ENCODE measurements at regions not wholly inside any gene's neighbourhood (a gene's known extent, or its start where the extent isn't known, plus 50 kb on each side); places are given as distances from the start of the nearest gene placed in this dataset.

- TF ChIP-seq MNT (conservative IDR thresholded peaks at IDR 0.05) (no peak), ZNF263 (CRISPR knock-in tag; IDR thresholded peaks at IDR 0.05; ENCODE audit: borderline replicate concordance) (no peak), TGIF2 (CRISPR knock-in tag; IDR thresholded peaks at IDR 0.05) (no peak), TCF7L2 (IDR thresholded peaks at IDR 0.05; ENCODE audit: low read depth, low read length) (no peak), MCM5 (IDR thresholded peaks at IDR 0.05; ENCODE audit: low read depth) (no peak), U2AF1 (optimal IDR thresholded peaks at IDR 0.05; ENCODE audit: low read depth, low read length) (no peak), HNRNPK (IDR thresholded peaks at IDR 0.05; ENCODE audit: low read depth, low read length, poor library complexity, severe bottlenecking) (no peak), ZNF76 (CRISPR knock-in tag; IDR thresholded peaks at IDR 0.05; ENCODE audit: borderline replicate concordance) (no peak), MLX (CRISPR knock-in tag; conservative IDR thresholded peaks at IDR 0.05) (no peak), HMG20A (CRISPR knock-in tag; conservative IDR thresholded peaks at IDR 0.05) (no peak), PBX2 (CRISPR knock-in tag; IDR thresholded peaks at IDR 0.05; ENCODE audit: low read depth) (no peak), PBX2 (tag; conservative IDR thresholded peaks at IDR 0.05; ENCODE audit: low read depth) (no peak), CREB3 (tag; conservative IDR thresholded peaks at IDR 0.05; ENCODE audit: low read depth) (no peak), FOXA3 (CRISPR knock-in tag; conservative IDR thresholded peaks at IDR 0.05 in 1 of 2, IDR thresholded peaks at IDR 0.05 in 1 of 2) (peak in 1 of 2 experiments; percentile 33; a peak in 1 of 4 replicates), PKNOX1 (IDR thresholded peaks at IDR 0.05) (no peak), MAFK (IDR thresholded peaks at IDR 0.05; ENCODE audit: low read length) (no peak), RBM34 (IDR thresholded peaks at IDR 0.05; ENCODE audit: borderline replicate concordance, insufficient read depth, low read length) (no peak), RAD51 (IDR thresholded peaks at IDR 0.05; ENCODE audit: borderline replicate concordance, low read depth) (no peak), ZNF77 (CRISPR knock-in tag; IDR thresholded peaks at IDR 0.05) (no peak)
Measured at GRCh38 chr13:48896312-48896711, 79.4 kb upstream of the FNDC3A start (continued).

Measured in K562 (cell line).